PC-9 (cell line): ENCODE measurements at regions not wholly inside any gene's neighbourhood (a gene's known extent, or its start where the extent isn't known, plus 50 kb on each side); places are given as distances from the start of the nearest gene placed in this dataset.

Experiments used
- BruUV-seq: library from RNA; stranded (reverse); fragments of 400-500 nt; replicated peaks from 2 replicates; lab custom pipeline; 2021; lab: Mats Ljungman, UMichigan
- CTCF ChIA-PET: fragments of 300-600 bp; sonication (Branson Sonifier 250); formaldehyde crosslinking; loops from one replicate; lab custom pipeline; 2022; ENCODE audit warnings: antibody characterized with exemption; lab: Charles Lee
- POLR2A ChIA-PET: fragments of 300-600 bp; sonication (Branson Sonifier 250); formaldehyde crosslinking; loops from one replicate; lab custom pipeline; 2022; ENCODE audit warnings: antibody characterized with exemption; ENCODE audit not compliant: unreplicated experiment; lab: Charles Lee
- DNase-seq, 2 experiments: peaks; one replicate each; pipeline versions ENCODE4 v3.0.0 to v3.0.0-alpha.2; 2015 to 2022; ENCODE audit warnings: mixed read lengths in 1 of 2
- H2AFZ ChIP-seq: fragments of 200-600 bp; sonication (generic); 2 replicates; pipeline ENCODE4 v1.8.1; 2017; ENCODE audit warnings: antibody characterized with exemption
- H3F3A ChIP-seq: fragments of 200-600 bp; sonication (generic); 2 replicates; pipeline ENCODE4 v1.8.1; 2017; ENCODE audit warnings: antibody characterized with exemption, mild to moderate bottlenecking, low read depth; ENCODE audit not compliant: insufficient read depth
- H3K27ac ChIP-seq: fragments of 200-600 bp; sonication (generic); 2 replicates; pipeline ENCODE4 v1.6.1; 2016; ENCODE audit warnings: mixed run types
- H3K27me3 ChIP-seq: fragments of 200-600 bp; sonication (generic); 2 replicates; pipeline ENCODE4 v1.6.1; 2016; ENCODE audit warnings: low read depth, mixed run types; ENCODE audit not compliant: insufficient read depth
- H3K36me3 ChIP-seq: fragments of 200-600 bp; sonication (generic); 2 replicates; pipeline ENCODE4 v1.6.1; 2016; ENCODE audit warnings: low read depth, mixed run types
- H3K4me1 ChIP-seq: fragments of 200-600 bp; sonication (generic); replicated peaks from 2 replicates; pipeline ENCODE4 v1.6.1; 2016; ENCODE audit warnings: mixed run types; ENCODE audit not compliant: insufficient read depth
- H3K4me2 ChIP-seq: fragments of 200-600 bp; sonication (generic); 2 replicates; pipeline ENCODE4 v1.6.1; 2017; ENCODE audit warnings: mixed run types
- H3K4me3 ChIP-seq: fragments of 200-600 bp; sonication (generic); 2 replicates; pipeline ENCODE4 v1.6.1; 2016; ENCODE audit warnings: mixed run types
- H3K79me2 ChIP-seq: fragments of 200-600 bp; sonication (generic); 2 replicates; pipeline ENCODE4 v1.6.1; 2017; ENCODE audit warnings: low read depth, mixed run types
- H3K9me2 ChIP-seq: fragments of 200-600 bp; sonication (generic); 2 replicates; pipeline ENCODE4 v1.8.1; 2017; ENCODE audit warnings: mild to moderate bottlenecking; ENCODE audit not compliant: insufficient read depth
- H3K9me3 ChIP-seq: fragments of 200-600 bp; sonication (generic); 2 replicates; pipeline ENCODE4 v1.8.1; 2016; ENCODE audit warnings: low read depth; ENCODE audit not compliant: insufficient read depth
- H4K20me1 ChIP-seq: fragments of 200-600 bp; sonication (generic); 2 replicates; pipeline ENCODE4 v1.8.1; 2017; ENCODE audit not compliant: insufficient read depth
- CTCF ChIP-seq: fragments of 200-600 bp; sonication (generic); conservative IDR thresholded peaks from 2 replicates; pipeline ENCODE4 v1.6.1; 2017; ENCODE audit warnings: mixed run types, antibody characterized with exemption, mild to moderate bottlenecking, moderate library complexity
- EZH2 ChIP-seq: fragments of 200-600 bp; sonication (generic); IDR thresholded peaks from 2 replicates; pipeline ENCODE4 v1.8.0; 2017; ENCODE audit warnings: antibody characterized with exemption, low read depth
- intact Hi-C: fragments of 100-400 bp; cut with micrococcal nuclease; formaldehyde crosslinking; loops from one replicate; pipeline ENCODE4 v1.10.0; 2022; ENCODE audit not compliant: unreplicated experiment

DNA sequence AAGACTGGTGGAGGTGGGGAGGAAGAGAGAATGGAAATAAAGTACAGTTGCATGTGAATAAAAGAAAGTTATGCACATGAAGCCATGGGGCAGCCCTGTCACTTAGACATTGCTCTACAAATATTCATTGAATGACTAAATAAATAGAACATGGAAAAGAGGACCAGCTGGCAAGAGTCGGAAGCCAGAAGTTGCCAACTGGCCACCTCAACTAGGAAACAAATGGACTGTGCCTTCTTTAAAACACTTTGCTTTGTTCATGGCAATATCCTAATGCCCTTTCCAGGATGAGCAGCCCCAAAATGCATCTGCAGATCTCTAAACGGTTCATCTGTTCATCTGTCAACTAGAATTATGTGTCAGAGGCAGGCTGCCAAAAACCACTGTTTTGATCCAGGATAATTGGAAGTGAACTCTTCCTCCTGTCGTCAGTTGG lies 157.3 kb downstream of the NOC3L start:
- Histone ChIP-seq H2AFZ (no peak overlapping the region), H3K9me2 (no peaks in the 10 kb centered on the region), H3K27me3 (no peaks in the 10 kb centered on the region), H3F3A (no peaks in the 10 kb centered on the region), H3K9me3 (no peaks in the 10 kb centered on the region), H3K4me3 (no peak overlapping the region), H3K79me2 (no peaks in the 10 kb centered on the region), H3K4me1 (no peaks in the 10 kb centered on the region), H4K20me1 (no peaks in the 10 kb centered on the region), H3K4me2 (no peak overlapping the region), H3K36me3 (no peaks in the 10 kb centered on the region), H3K27ac (no peak overlapping the region)
- TF ChIP-seq CTCF = no peak
- no peak for TF ChIP-seq EZH2
- intact Hi-C loops = no loop called here
- no peak for DNase-seq
- ChIA-PET CTCF (interaction anchor here (0.6 kb wide), 1 partner anchor 39 kb away, joined by 3 read pairs; no protein-coding TSS in a partner anchor), POLR2A (no interaction called here)
- BruUV-seq = no TSS peak

- Histone ChIP-seq H3K9me3 (no peaks in the 10 kb centered on the region), H3K27me3 (no peaks in the 10 kb centered on the region), H3K27ac (no peak overlapping the region), H3K4me1 (no peaks in the 10 kb centered on the region), H3K4me2 (no peak overlapping the region), H3K79me2 (no peaks in the 10 kb centered on the region), H3K4me3 (no peak overlapping the region), H3F3A (no peaks in the 10 kb centered on the region), H3K9me2 (no peaks in the 10 kb centered on the region), H4K20me1 (no peaks in the 10 kb centered on the region), H3K36me3 (no peaks in the 10 kb centered on the region), H2AFZ (no peak overlapping the region)
- POLR2A ChIA-PET = no interaction called here
- BruUV-seq = no TSS peak
- intact Hi-C loops = no loop called here
- DNase-seq = no peak
- TF ChIP-seq EZH2 (no peak), CTCF (no peak)
- CTCF ChIA-PET = interaction anchor here (0.6 kb wide), 1 partner anchor 39 kb away, joined by 3 read pairs; no protein-coding TSS in a partner anchor
Measured at GRCh38 chr10:94206176-94206575, 156.6 kb downstream of the NOC3L start.

GRCh38 chr10:94208315-94208714 lies 154.4 kb downstream of the NOC3L start:
- H2AFZ ChIP-seq = no peak overlapping the region
- intact Hi-C loops = no loop called here
- H3K9me3 ChIP-seq = no peaks in the 10 kb centered on the region
- DNase-seq = no peak
- no peak overlapping the region for H3K27ac ChIP-seq
- ChIA-PET CTCF (no interaction called here), POLR2A (no interaction called here)
- H3K36me3 ChIP-seq = no peaks in the 10 kb centered on the region
- H3K4me1 ChIP-seq = peaks cover 10% of the 10 kb centered on the region
- peaks cover 4% of the 10 kb centered on the region; the same call in 1 of the 2 replicates for H3F3A ChIP-seq
- no peaks in the 10 kb centered on the region for H3K79me2 ChIP-seq
- no peaks in the 10 kb centered on the region for H3K27me3 ChIP-seq
- no peaks in the 10 kb centered on the region for H3K9me2 ChIP-seq
- BruUV-seq = no TSS peak
- TF ChIP-seq EZH2 = no peak
- TF ChIP-seq CTCF = no peak
- H3K4me3 ChIP-seq = no peak overlapping the region
- no peaks in the 10 kb centered on the region for H4K20me1 ChIP-seq
- H3K4me2 ChIP-seq = no peak overlapping the region
